Endodermal cell (in vitro differentiated cells): ENCODE measurements at regions not wholly inside any gene's neighbourhood (a gene's known extent, or its start where the extent isn't known, plus 50 kb on each side); places are given as distances from the start of the nearest gene placed in this dataset.

Experiments
- DNase-seq: peaks from one replicate; pipeline ENCODE4 v3.0.0-alpha.2; 2017
- H3K27ac ChIP-seq: 2 replicates; pipeline ENCODE4 v1.5.1; 2013; ENCODE audit warnings: mild to moderate bottlenecking, low read depth, low read length, moderate library complexity
- H3K27me3 ChIP-seq: 2 replicates; pipeline ENCODE4 v1.6.1; 2013; ENCODE audit warnings: mild to moderate bottlenecking, low read length, moderate library complexity; ENCODE audit not compliant: insufficient read depth, control insufficient read depth, poor library complexity, severe bottlenecking
- H3K36me3 ChIP-seq: 2 replicates; pipeline ENCODE4 v1.7.0; 2013; ENCODE audit warnings: mild to moderate bottlenecking, low read length, moderate library complexity; ENCODE audit not compliant: control insufficient read depth, insufficient read depth
- H3K4me1 ChIP-seq: one replicate; pipeline ENCODE4 v1.7.0; 2013; ENCODE audit warnings: low read length; ENCODE audit not compliant: control insufficient read depth, insufficient read depth
- H3K4me3 ChIP-seq: 2 replicates; pipeline ENCODE4 v1.5.1; 2013; ENCODE audit warnings: mild to moderate bottlenecking, low read length, moderate library complexity
- H3K9ac ChIP-seq: 2 replicates; pipeline ENCODE4 v1.6.1; 2013; ENCODE audit warnings: mild to moderate bottlenecking, low read length, moderate library complexity; ENCODE audit not compliant: poor library complexity, severe bottlenecking; ENCODE audit errors: extremely low read depth
- H3K9me3 ChIP-seq: 2 replicates; pipeline ENCODE4 v1.6.1; 2013; ENCODE audit warnings: mild to moderate bottlenecking, low read length, moderate library complexity; ENCODE audit not compliant: control insufficient read depth
- H3K27ac Mint-ChIP-seq: 2 replicates; pipeline ENCODE4 v1.8.0; 2020; ENCODE audit warnings: mixed read lengths
- H3K27me3 Mint-ChIP-seq: 2 replicates; pipeline ENCODE4 v1.8.0; 2021; ENCODE audit warnings: mild to moderate bottlenecking, mixed read lengths; ENCODE audit not compliant: insufficient read depth
- H3K36me3 Mint-ChIP-seq: 2 replicates; pipeline ENCODE4 v1.8.0; 2020; ENCODE audit warnings: low read depth, mixed read lengths
- H3K4me1 Mint-ChIP-seq: 2 replicates; pipeline ENCODE4 v1.8.0; 2020; ENCODE audit warnings: mixed read lengths
- H3K4me3 Mint-ChIP-seq: 2 replicates; pipeline ENCODE4 v1.8.0; 2020; ENCODE audit warnings: mild to moderate bottlenecking, moderate library complexity, mixed read lengths
- H3K9me3 Mint-ChIP-seq: 2 replicates; pipeline ENCODE4 v1.8.0; 2020; ENCODE audit warnings: mild to moderate bottlenecking, mixed read lengths
- CTCF ChIP-seq: fragments of 200-600 bp; sonication (generic); conservative IDR thresholded peaks from 2 replicates; pipeline ENCODE4 v1.5.0; 2021; ENCODE audit warnings: antibody characterized with exemption, mild to moderate bottlenecking
- WGBS, 2 experiments: methylation state at CpG; one replicate each; pipeline versions ENCODE4 v1.1.5 to v1.1.7; 2013; ENCODE audit warnings: missing lambda C conversion rate in 2 of 2, mixed read lengths in 1 of 2; ENCODE audit not compliant: insufficient coverage in 1 of 2, insufficient read length in 1 of 2; 5-methylcytosine and 5-hydroxymethylcytosine counted together

DNA sequence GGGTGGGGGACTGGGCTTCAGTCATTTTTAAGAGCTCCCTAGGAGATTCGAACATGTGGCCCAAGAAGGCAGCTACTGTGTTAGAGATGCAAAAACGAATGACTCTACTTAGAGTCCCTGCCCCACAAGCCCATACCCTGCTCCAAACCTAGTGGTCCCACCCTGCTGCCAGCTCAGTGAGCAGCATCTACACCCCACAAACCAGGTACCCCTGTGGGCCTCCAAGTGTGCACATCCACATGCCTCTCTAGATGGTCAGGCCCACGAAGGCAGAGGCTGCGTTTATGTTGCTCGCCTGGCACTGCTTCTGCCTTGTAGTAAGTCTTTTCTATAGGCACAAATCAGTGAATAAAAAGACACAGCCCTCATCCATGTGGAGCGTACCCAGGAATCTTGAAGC is 112.6 kb downstream of the PDCL3 start:
- 79 to 80% methylated on average over 5 to 6 of the region's 6 CpGs for whole genome bisulfite sequencing, 2 experiments
- Histone ChIP-seq H3K36me3 (no peaks in the 10 kb centered on the region), H3K4me3 (no peak overlapping the region), H3K9ac (no peak overlapping the region), H3K9me3 (no peaks in the 10 kb centered on the region), H3K4me1 (no peaks in the 10 kb centered on the region), H3K27ac (no peak overlapping the region), H3K27me3 (no peaks in the 10 kb centered on the region)
- H3K27ac Mint-ChIP-seq: no peak overlapping the region
- no peak overlapping the region for H3K4me3 Mint-ChIP-seq
- no peaks in the 10 kb centered on the region for H3K27me3 Mint-ChIP-seq
- DNase-seq: no peak
- no peaks in the 10 kb centered on the region for H3K4me1 Mint-ChIP-seq
- H3K9me3 Mint-ChIP-seq: no peaks in the 10 kb centered on the region
- H3K36me3 Mint-ChIP-seq: no peaks in the 10 kb centered on the region
- TF ChIP-seq CTCF: no peak

GRCh38 chr2:100675855-100676254 is 113.1 kb downstream of the PDCL3 start:
- TF ChIP-seq CTCF: no peak
- Mint-ChIP-seq H3K27me3 (no peaks in the 10 kb centered on the region), H3K4me3 (no peak overlapping the region), H3K4me1 (no peaks in the 10 kb centered on the region), H3K9me3 (no peaks in the 10 kb centered on the region), H3K36me3 (no peaks in the 10 kb centered on the region), H3K27ac (no peak overlapping the region)
- no peak overlapping the region for H3K4me3 ChIP-seq
- no peaks in the 10 kb centered on the region for H3K4me1 ChIP-seq
- H3K36me3 ChIP-seq: no peaks in the 10 kb centered on the region
- DNase-seq: no peak
- no peaks in the 10 kb centered on the region for H3K27me3 ChIP-seq
- no peaks in the 10 kb centered on the region for H3K9me3 ChIP-seq
- 83 to 93% methylated on average over 2 to 4 of the region's 4 CpGs for WGBS, 2 experiments
- no peak overlapping the region for H3K27ac ChIP-seq
- no peak overlapping the region for H3K9ac ChIP-seq

DNA sequence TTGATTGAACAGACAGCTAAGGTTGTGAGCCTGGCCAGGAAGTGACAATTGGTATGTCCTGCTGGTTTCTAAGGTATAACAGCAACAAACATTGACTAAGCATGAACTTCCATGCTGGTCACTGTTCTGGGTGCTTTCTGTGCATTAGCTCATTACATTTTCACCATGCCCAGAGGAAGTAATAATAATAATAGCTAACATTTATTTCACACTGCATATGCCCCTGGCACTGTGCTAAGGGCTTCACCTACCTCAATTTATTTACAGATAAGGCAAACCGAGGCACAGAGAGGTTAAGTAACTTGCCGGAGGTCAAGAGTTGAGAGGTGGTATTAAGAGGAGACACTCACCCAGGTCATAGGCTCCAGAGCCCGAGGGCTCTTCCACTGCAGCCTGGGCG is 113.6 kb downstream of the PDCL3 start:
- no peak for TF ChIP-seq CTCF
- Mint-ChIP-seq H3K36me3 (no peaks in the 10 kb centered on the region), H3K4me3 (no peak overlapping the region), H3K27me3 (no peaks in the 10 kb centered on the region), H3K9me3 (no peaks in the 10 kb centered on the region), H3K4me1 (no peaks in the 10 kb centered on the region), H3K27ac (no peak overlapping the region)
- Histone ChIP-seq H3K27ac (no peak overlapping the region), H3K4me1 (no peaks in the 10 kb centered on the region), H3K9ac (no peak overlapping the region), H3K9me3 (no peaks in the 10 kb centered on the region), H3K27me3 (no peaks in the 10 kb centered on the region), H3K4me3 (no peak overlapping the region), H3K36me3 (no peaks in the 10 kb centered on the region)
- whole genome bisulfite sequencing, 2 experiments: 89 to 94% methylated on average over 2 to 4 of the region's 4 CpGs
- DNase-seq: no peak
